ENCODE measurements at regions not wholly inside any gene's neighbourhood (a gene's known extent, or its start where the extent isn't known, plus 50 kb on each side); places are given as distances from the start of the nearest gene placed in this dataset.
"Not testable (repeated sequence)": the region's sequence is repeated elsewhere in the genome, so short reads cannot be mapped to it uniquely, and the experiment has no call there.

- Histone ChIP-seq H3K9me3 (replicated peaks) (no peaks in the 10 kb centered on the region), H3K4me3 (no peak overlapping the region), H3K36me3 (no peaks in the 10 kb centered on the region), H3K4me1 (peaks cover 22% of the 10 kb centered on the region), H3K27ac (no peak overlapping the region), H3K27me3 (no peaks in the 10 kb centered on the region)
- no peak for DNase-seq
Observed at GRCh38 chr18:5049124-5049523, 147.9 kb downstream of the AKAIN1 start.

DNA sequence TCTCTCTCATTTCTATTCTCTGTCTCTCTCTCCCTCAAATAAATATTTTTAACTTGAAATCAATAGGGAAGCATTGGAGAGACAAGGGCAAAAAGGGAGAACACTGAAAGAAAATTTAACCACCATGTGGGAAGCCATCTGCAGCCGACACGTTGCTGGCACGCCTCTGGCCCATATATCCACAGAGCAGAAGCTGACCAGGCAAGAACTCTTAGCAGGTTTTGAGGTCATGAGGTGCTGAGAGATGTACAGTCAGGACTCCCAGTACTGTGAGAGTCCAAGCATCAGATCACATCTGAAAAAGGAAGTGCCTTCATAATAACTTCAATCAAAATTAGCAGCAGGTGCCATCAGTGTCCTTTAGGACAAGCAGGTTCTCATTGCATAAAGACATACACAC, 156.6 kb downstream of the AKAIN1 start:
- no peak overlapping the region for H3K27ac ChIP-seq
- H3K4me1 ChIP-seq, result no peaks in the 10 kb centered on the region
- DNase-seq, result no peak
- H3K27me3 ChIP-seq, result no peaks in the 10 kb centered on the region
- no peak overlapping the region for H3K4me3 ChIP-seq
- H3K9me3 ChIP-seq (replicated peaks), result no peaks in the 10 kb centered on the region
- H3K36me3 ChIP-seq, result no peaks in the 10 kb centered on the region

DNA sequence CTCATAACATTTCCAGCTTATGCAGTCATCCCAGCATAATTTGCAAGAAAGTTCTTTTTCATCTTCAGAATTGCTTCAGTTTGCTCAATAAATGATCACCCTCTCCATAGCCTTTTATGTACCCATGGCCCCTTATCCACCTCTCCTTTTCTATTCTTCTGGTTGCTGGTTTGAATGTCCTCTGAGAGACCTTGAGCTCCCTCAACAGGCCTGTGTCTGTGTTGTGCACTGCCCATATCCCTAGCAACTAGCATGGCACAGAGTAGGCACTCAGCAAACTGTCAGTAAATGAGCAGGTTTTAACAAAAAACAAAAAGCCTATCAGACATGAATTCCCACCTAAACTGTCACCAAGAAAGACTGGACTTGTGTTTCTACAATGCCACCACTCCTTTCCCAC, 160.5 kb downstream of the AKAIN1 start:
- no peaks in the 10 kb centered on the region for H3K27me3 ChIP-seq
- no peaks in the 10 kb centered on the region for H3K4me1 ChIP-seq
- no peak overlapping the region for H3K27ac ChIP-seq
- H3K36me3 ChIP-seq, result no peaks in the 10 kb centered on the region
- no peak overlapping the region for H3K4me3 ChIP-seq
- no peaks in the 10 kb centered on the region for H3K9me3 ChIP-seq (replicated peaks)
- DNase-seq, result no peak

- no peak overlapping the region for H3K27ac ChIP-seq
- no peaks in the 10 kb centered on the region for H3K27me3 ChIP-seq
- no peaks in the 10 kb centered on the region for H3K36me3 ChIP-seq
- no peak overlapping the region for H3K4me3 ChIP-seq
- H3K9me3 ChIP-seq (replicated peaks), result no peaks in the 10 kb centered on the region
- DNase-seq, result no peak
- no peaks in the 10 kb centered on the region for H3K4me1 ChIP-seq
Observed at GRCh38 chr18:5031216-5031615, 165.8 kb downstream of the AKAIN1 start.

DNA sequence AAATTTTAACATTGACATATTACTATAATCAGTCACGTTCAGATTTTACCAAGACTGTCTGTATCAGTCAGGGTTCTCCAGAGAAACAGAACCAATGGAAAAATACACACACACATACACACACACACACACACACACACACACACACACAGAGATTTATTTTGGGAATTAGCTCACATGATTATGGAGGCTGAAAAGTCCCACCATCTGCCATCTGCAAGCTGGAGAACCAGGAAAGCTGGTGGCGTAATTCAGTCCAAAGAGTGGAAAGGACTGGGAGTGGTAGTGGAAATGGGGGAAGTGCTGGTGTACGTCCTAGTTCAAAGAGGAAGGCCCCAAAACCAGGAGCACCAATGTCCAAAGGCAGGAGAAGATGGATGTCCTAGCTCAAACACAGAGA, 166.4 kb downstream of the AKAIN1 start:
- DNase-seq, result no peak
- Histone ChIP-seq H3K36me3 (no peaks in the 10 kb centered on the region), H3K9me3 (replicated peaks) (no peaks in the 10 kb centered on the region), H3K4me3 (no peak overlapping the region), H3K27ac (no peak overlapping the region), H3K27me3 (no peaks in the 10 kb centered on the region), H3K4me1 (no peaks in the 10 kb centered on the region)

DNA sequence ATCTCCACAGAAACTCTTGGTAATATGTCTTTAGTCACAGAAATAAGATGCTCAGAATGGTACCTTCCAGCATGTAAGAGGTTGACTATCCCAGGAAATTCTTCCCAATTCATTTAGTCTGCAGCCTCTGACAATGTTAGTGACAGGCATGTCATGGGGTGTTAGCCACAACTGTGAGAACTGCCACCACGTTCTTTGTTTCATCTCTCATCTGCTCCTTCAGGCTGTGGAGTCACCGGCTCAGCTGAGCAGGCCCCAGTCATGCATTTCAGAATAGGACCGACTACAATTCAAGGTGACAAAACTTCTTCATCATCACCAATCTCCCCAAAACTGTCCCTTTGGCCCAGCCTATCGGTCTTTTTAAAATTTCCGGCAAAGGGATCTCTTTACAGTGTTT, 167.5 kb downstream of the AKAIN1 start:
- no peak overlapping the region for H3K27ac ChIP-seq
- H3K4me3 ChIP-seq, result no peak overlapping the region
- no peaks in the 10 kb centered on the region for H3K36me3 ChIP-seq
- DNase-seq, result no peak
- H3K27me3 ChIP-seq, result no peaks in the 10 kb centered on the region
- H3K4me1 ChIP-seq, result no peaks in the 10 kb centered on the region
- H3K9me3 ChIP-seq (replicated peaks), result no peaks in the 10 kb centered on the region

DNA sequence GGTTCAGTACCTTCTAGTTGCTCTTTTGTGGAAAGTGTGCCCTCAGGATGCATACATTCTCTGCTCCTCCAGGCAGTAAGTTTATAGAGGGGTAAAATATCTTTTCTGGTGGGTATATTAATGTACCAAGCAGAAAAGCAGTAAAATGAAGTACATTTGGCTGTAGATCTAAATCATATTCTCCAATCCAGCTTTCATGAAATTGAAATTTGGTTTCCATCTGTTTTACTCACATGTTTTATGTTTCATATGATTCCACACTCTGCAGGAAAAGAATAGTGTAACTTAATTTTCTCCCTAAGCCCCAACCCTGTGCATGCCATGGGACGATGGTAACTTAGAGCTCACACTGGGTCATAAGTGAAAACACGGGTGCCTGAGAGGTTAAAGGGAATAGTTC, 172.3 kb downstream of the AKAIN1 start:
- DNase-seq, result no peak
- Histone ChIP-seq H3K9me3 (replicated peaks) (no peaks in the 10 kb centered on the region), H3K4me3 (no peak overlapping the region), H3K4me1 (no peaks in the 10 kb centered on the region), H3K27ac (no peak overlapping the region), H3K27me3 (no peaks in the 10 kb centered on the region), H3K36me3 (no peaks in the 10 kb centered on the region)

DNA sequence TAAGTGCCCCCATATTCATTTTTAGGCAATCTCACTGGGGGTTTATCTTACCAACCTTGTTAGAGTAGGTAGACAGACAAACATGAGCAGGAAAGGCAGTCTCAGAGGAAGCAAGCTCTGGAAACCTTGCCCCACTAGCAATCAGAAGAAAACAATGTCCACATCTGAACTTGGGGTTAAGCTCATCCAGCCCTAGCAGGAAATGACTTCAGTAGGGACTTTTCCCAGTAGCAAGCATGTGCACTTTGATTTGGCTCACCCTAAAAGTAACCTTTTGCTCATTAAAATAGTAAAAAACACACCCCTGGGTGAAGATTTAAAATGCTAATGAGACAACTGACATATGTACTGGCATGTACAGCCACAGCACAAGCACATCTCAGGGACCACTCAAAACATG, 175.5 kb downstream of the AKAIN1 start:
- no peaks in the 10 kb centered on the region for H3K27me3 ChIP-seq
- H3K36me3 ChIP-seq, result no peaks in the 10 kb centered on the region

DNA sequence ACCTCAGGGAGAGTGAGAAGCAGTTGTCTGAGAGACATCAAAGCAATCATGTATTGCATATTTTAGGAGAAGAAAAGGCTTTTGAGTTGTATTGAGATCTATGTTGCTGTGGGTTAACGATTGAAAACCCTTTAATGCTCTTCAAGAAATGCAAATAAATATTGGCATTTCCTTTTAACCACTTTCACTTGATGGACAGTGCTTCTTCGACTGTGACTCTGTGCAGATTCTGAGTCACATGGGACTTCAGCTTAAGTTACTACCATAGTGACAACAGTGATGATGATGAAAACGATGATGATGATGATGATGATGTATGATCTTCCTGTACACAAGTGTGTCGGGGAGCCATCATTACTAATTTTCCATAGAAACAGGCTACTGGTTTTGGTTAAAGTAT, 181.8 kb downstream of the AKAIN1 start:
- Histone ChIP-seq H3K27me3 (no peaks in the 10 kb centered on the region), H3K4me3 (no peak overlapping the region), H3K27ac (no peak overlapping the region), H3K36me3 (no peaks in the 10 kb centered on the region), H3K9me3 (replicated peaks) (no peaks in the 10 kb centered on the region), H3K4me1 (no peaks in the 10 kb centered on the region)
- DNase-seq, result no peak

More for the DNA sequence above, 175.5 kb downstream of the AKAIN1 start:
- Histone ChIP-seq H3K9me3 (replicated peaks) (no peaks in the 10 kb centered on the region), H3K4me1 (no peaks in the 10 kb centered on the region), H3K27ac (no peak overlapping the region), H3K4me3 (no peak overlapping the region)
- DNase-seq, result no peak

- not testable (repeated sequence) for H3K9me3 ChIP-seq (replicated peaks); H3K27me3 ChIP-seq; H3K4me3 ChIP-seq; H3K27ac ChIP-seq; DNase-seq; H3K36me3 ChIP-seq; H3K4me1 ChIP-seq
Observed at GRCh38 chr18:5004031-5004820, 192.8 kb downstream of the AKAIN1 start.

DNA sequence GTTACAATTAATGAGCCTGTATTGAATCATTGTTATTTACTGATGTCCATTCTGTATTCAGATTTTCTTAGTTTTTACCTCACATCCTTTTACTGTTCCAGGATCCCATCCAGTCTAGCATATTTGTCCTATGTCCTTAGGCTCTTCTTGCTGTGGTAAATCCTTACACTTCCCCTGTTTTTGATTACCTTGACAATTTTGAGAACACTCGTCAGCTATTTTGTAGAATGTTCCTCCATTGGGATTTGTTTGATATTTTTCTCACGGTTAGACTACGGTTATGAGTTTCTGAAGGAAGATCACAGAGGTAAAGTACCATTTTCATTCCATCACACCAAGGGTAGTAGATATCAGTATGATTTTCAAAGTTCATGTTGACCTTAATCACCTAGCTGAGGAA, 202.3 kb downstream of the AKAIN1 start:
- no peak overlapping the region for H3K4me3 ChIP-seq
- H3K36me3 ChIP-seq, result no peaks in the 10 kb centered on the region
- no peaks in the 10 kb centered on the region for H3K27me3 ChIP-seq
- no peak for DNase-seq
- H3K27ac ChIP-seq, result no peak overlapping the region
- no peaks in the 10 kb centered on the region for H3K9me3 ChIP-seq (replicated peaks)
- H3K4me1 ChIP-seq, result no peaks in the 10 kb centered on the region

DNA sequence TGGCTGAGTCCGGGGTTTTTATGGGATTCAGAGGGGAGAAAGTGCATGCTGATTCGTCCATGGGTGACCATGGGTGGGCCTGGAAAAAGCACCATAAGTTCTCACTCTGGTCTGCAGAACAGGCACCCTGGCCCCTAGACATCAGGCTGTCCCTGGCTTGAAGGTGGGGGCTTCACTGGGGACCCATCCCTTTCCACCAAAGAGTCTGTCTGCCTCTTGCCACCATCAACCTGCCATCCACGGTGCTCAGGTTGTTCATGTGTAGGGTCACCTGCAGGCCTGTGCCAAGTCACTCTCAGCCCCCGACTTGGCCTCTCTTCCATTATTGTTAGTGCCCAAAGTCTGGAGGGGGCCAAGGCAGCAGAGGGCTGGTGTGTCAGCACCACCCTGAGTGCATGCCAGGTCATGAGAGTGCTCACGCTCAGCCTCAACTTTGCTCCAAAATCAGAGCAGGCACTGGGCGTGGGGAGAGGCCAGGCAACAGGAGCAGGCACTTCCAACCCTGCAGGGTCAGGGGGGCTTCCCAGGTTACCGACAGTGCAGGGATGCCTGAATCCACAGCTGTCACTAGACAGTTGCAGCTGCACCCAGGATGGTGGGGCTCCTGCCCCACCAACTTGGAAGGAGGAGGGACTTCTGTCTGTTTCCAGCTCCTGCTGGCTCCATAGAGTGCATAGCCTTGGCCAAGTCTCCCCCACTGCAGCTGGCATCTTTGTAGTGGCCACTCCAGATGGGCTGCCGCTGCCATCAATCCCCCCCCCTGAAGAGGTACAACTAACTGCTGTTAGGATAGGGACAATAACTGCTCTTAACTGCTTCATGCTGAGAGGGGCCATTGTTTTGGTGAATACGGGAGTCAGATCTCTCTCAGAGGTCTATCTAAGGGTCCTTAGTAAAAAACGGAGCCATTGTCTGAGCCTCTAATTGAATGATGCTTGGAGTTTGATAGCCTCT, 209.3 kb downstream of the AKAIN1 start:
- Histone ChIP-seq H3K36me3 (no peaks in the 10 kb centered on the region), H3K9me3 (replicated peaks) (no peaks in the 10 kb centered on the region), H3K27me3 (no peaks in the 10 kb centered on the region), H3K27ac (no peak overlapping the region), H3K4me1 (no peaks in the 10 kb centered on the region), H3K4me3 (no peak overlapping the region)
- DNase-seq, result no peak

DNA sequence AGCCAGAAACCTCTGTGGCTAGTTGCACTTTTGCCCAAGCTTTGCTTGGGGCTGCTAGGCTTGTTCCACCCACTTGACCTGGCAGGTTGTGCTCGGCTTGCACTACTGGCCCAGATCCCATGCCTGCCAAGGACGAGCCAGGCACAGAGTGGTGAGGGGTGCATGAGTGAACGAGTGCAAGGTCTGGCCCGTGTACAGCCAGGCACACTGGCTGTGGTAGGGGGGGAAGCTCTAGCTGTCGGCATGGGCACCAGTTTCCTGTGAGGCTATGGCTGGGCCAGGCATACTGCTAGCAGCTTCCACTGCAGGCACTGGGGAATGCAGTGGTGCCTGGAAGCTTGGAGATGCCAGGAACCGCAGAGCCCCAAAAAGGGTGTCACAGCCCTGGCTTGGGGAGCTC, 210.4 kb downstream of the AKAIN1 start:
- no peak for DNase-seq
- no peak overlapping the region for H3K27ac ChIP-seq
- no peaks in the 10 kb centered on the region for H3K27me3 ChIP-seq
- H3K36me3 ChIP-seq, result no peaks in the 10 kb centered on the region
- H3K4me3 ChIP-seq, result no peak overlapping the region
- H3K4me1 ChIP-seq, result no peaks in the 10 kb centered on the region
- no peaks in the 10 kb centered on the region for H3K9me3 ChIP-seq (replicated peaks)

DNA sequence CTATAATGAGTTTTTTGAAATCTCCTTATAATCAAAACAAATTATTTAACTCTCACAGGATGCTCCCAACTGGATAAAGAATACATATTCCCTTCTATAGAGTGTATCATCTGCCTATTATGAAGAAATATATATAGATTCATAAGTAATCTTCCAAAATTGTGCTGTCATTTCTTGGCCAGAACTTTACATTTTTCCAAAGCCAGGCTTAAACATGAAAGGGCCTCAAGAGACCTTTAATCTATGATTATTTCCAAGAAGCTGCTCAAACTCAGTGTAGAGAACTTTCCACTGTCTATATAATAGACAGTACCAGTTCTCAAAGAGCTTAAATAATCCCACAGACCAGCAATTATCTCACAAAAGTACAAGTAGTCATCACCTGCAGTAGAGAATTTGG, 211.0 kb downstream of the AKAIN1 start:
- Histone ChIP-seq H3K9me3 (replicated peaks) (no peaks in the 10 kb centered on the region), H3K27ac (no peak overlapping the region), H3K36me3 (no peaks in the 10 kb centered on the region), H3K4me1 (no peaks in the 10 kb centered on the region), H3K4me3 (no peak overlapping the region), H3K27me3 (no peaks in the 10 kb centered on the region)
- no peak for DNase-seq

DNA sequence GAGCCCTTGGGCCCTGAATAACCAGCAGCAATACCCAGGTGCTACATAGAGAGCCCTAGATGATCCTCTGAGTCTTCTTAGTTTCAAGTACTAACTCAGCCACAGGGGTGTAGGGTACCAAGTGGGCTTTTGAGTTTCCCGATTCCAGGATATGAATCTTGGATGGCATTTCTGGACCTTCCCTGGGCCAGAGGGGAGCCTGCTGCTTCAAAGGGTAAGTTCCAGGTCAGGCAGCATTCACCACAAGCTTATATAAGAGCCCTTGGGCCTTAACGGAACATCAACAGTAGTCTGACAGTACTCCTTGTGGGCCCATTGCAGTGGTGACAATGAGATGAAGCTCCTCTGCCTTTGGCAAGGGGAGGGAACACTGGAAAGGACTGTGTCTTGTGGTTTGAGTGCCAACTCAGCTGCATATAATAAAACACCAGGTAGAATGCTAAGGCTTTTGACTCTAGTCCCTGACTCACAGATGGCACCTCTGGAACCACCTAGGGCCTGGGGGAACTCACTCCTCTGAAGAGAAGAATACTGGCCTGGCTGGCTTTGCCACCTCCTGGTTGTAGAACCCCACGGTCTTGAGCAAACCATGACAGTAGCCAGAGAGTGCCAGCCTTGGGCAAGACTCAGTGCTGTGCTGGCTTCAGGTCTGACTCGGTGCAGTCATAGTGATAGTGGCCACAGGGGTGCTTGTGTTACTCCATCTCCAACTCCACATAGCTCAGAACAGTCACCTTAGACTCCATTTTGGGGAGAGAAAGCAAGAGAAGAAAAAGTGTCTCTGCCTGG, 235.7 kb downstream of the AKAIN1 start:
- Histone ChIP-seq H3K27me3 (no peaks in the 10 kb centered on the region), H3K9me3 (replicated peaks) (no peaks in the 10 kb centered on the region), H3K4me3 (no peak overlapping the region), H3K36me3 (no peaks in the 10 kb centered on the region), H3K4me1 (no peaks in the 10 kb centered on the region), H3K27ac (no peak overlapping the region)
- no peak for DNase-seq
